ENCODE measurements at regions not wholly inside any gene's neighbourhood (a gene's known extent, or its start where the extent isn't known, plus 50 kb on each side); places are given as distances from the start of the nearest gene placed in this dataset.

- DNase-seq, result no peak
Measured at GRCh38 chr6:150539568-150539967, 60.1 kb upstream of the PLEKHG1 start.

GRCh38 chr6:150541576-150541975 lies 58.1 kb upstream of the PLEKHG1 start:
- DNase-seq, result no peak

- DNase-seq, result no peak
Measured at GRCh38 chr6:150543178-150543577, 56.5 kb upstream of the PLEKHG1 start.

- no peak for DNase-seq
Measured at GRCh38 chr6:150544793-150545192, 54.9 kb upstream of the PLEKHG1 start.

GRCh38 chr6:150546457-150546856 lies 53.2 kb upstream of the PLEKHG1 start:
- DNase-seq, result no peak

GRCh38 chr6:150547502-150548222 lies 52.0 kb upstream of the PLEKHG1 start:
- no peak for DNase-seq

- no peak for DNase-seq
Measured at GRCh38 chr6:150548330-150548729, 51.4 kb upstream of the PLEKHG1 start.

- no peak for DNase-seq
Measured at GRCh38 chr6:150549007-150549406, 50.7 kb upstream of the PLEKHG1 start.

- DNase-seq, result no peak
Measured at GRCh38 chr6:150549674-150550101, 50.0 kb upstream of the PLEKHG1 start.

Data from stimulated activated CD4-positive, alpha-beta T cell treated with anti-CD3 and anti-CD28 coated beads, Interleukin-15, amount 100 ng/mL, for 24 hours (primary cell).